ENCODE measurements at regions not wholly inside any gene's neighbourhood (a gene's known extent, or its start where the extent isn't known, plus 50 kb on each side); places are given as distances from the start of the nearest gene placed in this dataset.

DNA sequence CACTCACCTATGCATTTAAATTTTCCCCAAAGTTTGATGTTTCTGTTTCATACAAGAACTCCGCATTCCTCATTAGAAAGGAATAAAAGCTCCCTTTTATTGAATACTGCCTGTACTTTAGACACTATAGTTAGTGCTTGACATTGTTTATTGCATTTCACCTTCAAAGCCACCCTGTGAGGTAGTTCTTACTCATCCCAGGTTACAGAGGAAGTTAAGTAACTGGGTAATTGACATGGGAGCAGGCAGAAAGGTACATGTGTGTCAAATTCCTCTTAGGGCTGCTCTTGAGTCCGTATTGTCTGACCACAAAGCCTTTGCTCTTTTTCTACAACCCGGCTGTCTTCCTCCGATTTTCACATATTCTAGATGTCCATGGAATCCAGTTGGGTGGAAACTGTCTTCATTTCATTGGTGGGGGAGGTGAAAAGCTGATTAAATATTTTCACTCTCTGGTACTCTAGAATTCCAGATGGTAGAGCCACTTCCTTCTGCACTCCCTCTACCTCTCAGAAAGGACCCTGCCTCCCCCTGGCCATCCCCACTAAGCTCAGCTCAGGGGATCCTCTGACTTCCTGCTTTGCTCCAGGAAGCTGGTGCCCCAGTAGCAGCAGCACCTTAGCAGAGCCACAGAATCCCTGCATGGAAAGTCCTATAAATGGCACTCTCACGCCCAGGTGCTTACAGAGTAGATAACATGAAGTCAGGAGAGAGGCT is 319.2 kb downstream of the LRATD1 start:
- DNase-seq (ENCODE audit: low read depth): no peak
- no peak overlapping the region for H3K4me3 ChIP-seq (replicated peaks; ENCODE audit: low read depth, low read length)
- TF ChIP-seq, protein P1, sequence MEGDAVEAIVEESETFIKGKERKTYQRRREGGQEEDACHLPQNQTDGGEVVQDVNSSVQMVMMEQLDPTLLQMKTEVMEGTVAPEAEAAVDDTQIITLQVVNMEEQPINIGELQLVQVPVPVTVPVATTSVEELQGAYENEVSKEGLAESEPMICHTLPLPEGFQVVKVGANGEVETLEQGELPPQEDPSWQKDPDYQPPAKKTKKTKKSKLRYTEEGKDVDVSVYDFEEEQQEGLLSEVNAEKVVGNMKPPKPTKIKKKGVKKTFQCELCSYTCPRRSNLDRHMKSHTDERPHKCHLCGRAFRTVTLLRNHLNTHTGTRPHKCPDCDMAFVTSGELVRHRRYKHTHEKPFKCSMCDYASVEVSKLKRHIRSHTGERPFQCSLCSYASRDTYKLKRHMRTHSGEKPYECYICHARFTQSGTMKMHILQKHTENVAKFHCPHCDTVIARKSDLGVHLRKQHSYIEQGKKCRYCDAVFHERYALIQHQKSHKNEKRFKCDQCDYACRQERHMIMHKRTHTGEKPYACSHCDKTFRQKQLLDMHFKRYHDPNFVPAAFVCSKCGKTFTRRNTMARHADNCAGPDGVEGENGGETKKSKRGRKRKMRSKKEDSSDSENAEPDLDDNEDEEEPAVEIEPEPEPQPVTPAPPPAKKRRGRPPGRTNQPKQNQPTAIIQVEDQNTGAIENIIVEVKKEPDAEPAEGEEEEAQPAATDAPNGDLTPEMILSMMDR (IDR thresholded peaks at IDR 0.05; ENCODE audit: low read length, missing control alignments): no peak

DNA sequence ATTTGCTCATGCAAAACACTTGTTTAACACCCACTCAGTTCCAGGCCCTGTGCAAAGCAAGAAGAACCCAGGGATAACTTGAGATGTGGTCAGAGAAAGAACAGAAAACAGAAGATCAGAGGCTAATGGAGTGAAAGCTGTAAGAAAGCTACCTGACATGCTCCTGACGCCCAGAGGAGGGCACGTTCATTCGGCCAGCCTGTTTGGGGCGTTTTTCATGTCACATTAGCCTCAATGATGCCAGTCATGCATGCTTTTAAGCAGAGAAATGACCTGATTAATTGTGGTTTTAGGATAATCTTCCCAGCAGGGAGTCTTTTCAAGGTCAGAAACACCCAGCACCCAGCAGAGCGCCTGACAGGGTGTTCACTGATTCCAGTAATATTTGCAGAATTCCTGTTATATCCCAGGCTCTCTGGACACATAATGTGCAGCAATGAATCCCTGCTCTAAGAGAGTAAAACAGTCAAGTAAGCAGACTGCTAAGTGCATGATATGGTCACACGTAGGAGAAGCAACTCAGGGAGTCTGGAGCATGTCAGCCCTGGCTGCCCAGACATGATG is 320.0 kb downstream of the LRATD1 start:
- no peak for DNase-seq (ENCODE audit: low read depth)
- no peak overlapping the region for H3K4me3 ChIP-seq (replicated peaks; ENCODE audit: low read depth, low read length)
- TF ChIP-seq, protein P1 (IDR thresholded peaks at IDR 0.05; ENCODE audit: low read length, missing control alignments): no peak

DNA sequence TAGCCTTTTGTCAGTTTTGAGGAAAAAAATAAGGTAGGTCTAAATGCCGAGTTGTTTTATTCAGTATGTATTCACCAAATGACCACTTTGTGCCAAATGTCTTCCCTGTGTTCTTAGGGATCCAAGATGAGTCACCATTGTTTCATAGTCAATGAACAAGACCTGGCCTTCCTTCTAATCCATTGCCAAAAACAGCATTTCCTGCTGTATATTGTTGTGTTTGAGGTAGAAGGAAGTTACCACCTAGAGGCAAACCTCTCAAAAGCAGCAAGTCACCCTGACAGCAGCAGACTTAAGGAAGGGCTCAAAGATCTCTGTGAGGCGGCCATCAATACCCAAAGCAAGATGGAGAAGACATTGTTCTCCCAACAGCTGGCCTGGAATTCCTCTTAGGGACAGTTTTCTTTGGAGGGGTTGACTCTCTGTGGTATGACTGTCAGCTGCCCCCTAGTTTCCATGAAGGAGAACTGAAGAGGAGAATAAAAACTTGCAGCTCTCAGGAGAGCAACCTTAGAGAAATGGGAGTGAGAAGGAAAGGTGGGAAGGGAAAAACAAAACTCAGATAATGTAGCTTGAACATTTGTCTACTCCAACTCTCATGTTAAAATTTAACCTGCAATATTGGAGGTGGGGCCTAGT is 328.3 kb downstream of the LRATD1 start:
- DNase-seq (ENCODE audit: low read depth): no peak
- H3K4me3 ChIP-seq (replicated peaks; ENCODE audit: low read depth, low read length): no peak overlapping the region
- TF ChIP-seq, protein P1 (IDR thresholded peaks at IDR 0.05; ENCODE audit: low read length, missing control alignments): no peak

DNA sequence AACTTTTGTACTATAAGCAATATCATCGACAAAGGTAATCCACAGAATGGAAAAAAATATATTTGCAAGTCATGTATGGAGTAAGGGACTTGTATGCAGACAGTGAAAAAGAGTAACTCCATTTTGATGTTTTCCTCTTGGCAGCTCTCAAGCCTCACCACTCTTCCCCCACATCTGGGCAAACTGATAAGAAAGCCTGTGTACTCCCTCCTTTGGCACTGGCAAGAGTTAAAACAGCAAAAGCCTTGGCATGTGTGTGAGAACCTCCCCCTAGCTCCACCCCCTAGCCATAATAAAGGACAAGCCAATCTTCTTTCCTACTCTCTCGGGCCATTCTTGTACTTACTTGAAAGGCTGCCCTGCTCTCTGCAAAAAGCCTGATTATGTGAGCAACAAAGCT is 335.2 kb downstream of the LRATD1 start:
- no peak for DNase-seq (ENCODE audit: low read depth)
- TF ChIP-seq, protein P1 (IDR thresholded peaks at IDR 0.05; ENCODE audit: low read length, missing control alignments): no peak
- H3K4me3 ChIP-seq (replicated peaks; ENCODE audit: low read depth, low read length): no peak overlapping the region

DNA sequence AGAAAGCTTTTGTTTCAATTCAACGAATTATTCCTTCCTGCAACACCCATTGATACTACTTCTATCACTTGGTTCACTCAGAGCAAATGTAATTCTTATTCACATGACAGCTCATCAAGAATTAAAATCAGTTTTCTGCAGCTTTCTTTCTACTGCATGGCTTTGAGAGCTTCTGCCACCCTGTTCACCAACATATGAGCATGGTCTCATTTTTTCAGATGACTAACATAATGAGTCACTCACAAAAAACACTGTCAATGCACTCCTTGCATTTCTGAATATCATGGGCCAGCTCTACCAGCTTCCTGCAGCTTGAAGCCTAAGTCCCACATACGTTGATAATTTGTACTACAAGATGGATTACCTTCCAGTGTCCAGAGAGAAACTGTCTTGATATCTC is 342.9 kb downstream of the LRATD1 start:
- TF ChIP-seq, protein P1 (IDR thresholded peaks at IDR 0.05; ENCODE audit: low read length, missing control alignments): no peak
- no peak overlapping the region for H3K4me3 ChIP-seq (replicated peaks; ENCODE audit: low read depth, low read length)
- DNase-seq (ENCODE audit: low read depth): no peak

DNA sequence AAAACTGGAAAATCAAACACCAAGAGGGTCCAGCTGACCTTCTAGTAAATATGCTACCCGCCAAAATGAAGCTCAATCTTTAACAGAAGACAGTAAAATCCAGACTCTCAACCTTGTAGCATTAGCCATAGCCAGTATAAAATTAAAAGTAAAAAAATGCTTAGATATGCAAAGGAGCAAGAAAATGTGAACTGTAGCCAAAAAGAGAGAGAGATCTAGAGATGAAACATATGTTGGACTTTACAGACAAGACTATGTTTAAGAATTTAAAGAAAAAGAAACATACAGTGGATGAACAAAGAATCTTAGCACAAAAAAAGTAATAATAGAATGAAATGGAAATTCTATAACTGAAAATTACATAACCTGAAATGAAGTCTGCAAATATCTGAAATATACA is 344.5 kb downstream of the LRATD1 start:
- H3K4me3 ChIP-seq (replicated peaks; ENCODE audit: low read depth, low read length): no peak overlapping the region
- no peak for DNase-seq (ENCODE audit: low read depth)
- TF ChIP-seq, protein P1 (IDR thresholded peaks at IDR 0.05; ENCODE audit: low read length, missing control alignments): no peak

All from fibroblast of pulmonary artery (primary cell).